Cardiac fibroblast (primary cell): ENCODE measurements at regions not wholly inside any gene's neighbourhood (a gene's known extent, or its start where the extent isn't known, plus 50 kb on each side); places are given as distances from the start of the nearest gene placed in this dataset.

Source experiments
- DNase-seq, 2 donors: peaks; one replicate each; pipeline versions ENCODE4 v3.0.0 to v3.0.0-alpha.2; 2010; ENCODE audit warnings: low read depth in 2 of 2
- H3K4me3 ChIP-seq, 2 donors: replicated peaks in 1 of 2; 1 replicate in 1 of 2; 2 replicates in 1 of 2; pipeline ENCODE4 v1.5.1; 2011; ENCODE audit warnings: low read depth in 2 of 2, low read length in 2 of 2, mild to moderate bottlenecking in 2 of 2, moderate library complexity in 1 of 2
- CTCF ChIP-seq: IDR thresholded peaks from one replicate; pipeline ENCODE4 v1.5.1; 2011; ENCODE audit warnings: low read depth, mild to moderate bottlenecking, low read length, inconsistent platforms

DNA sequence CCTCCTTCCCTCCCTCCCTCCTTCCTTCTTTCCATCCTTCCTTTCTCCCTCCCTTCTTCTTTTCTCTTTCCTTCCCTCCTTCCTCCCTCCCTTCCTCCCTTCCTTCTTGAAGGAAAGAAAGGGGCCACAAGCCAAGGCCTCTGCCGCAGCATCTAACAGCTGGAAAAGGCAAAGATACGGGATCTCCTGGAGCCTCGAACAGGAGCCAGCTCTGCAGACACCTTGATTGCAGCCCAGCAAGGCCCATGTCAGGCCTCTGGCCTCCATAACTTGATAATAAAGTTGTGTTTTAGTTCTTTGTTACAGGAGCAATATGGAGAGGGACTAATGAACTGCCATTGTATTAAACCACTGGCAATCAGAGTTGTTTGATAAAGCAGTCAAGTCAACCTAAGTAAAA, 348.9 kb upstream of the B3GAT1 start:
- TF ChIP-seq CTCF = no peak
- DNase-seq = no peak
- H3K4me3 ChIP-seq = no peak overlapping the region

DNA sequence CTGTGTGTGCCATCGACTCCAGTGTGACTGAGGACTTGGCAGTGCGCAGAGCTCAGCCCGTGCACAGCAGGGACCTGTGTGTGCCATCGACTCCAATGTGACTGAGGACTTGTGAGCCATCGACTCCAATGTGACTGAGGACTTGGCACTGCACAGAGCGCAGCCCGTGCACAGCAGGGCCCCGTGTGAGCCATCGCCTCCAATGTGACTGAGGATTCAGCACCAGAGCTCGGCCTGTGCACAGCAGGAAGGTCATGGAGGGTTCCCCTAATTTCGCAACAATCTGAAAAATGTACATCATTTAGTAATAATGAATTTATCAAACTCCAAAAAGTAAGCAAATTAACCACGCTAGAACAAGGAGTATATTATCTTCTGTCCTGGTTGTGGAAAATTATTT, 348.3 kb upstream of the B3GAT1 start:
- no peak overlapping the region for H3K4me3 ChIP-seq
- no peak for DNase-seq
- TF ChIP-seq CTCF = no peak

- no peak overlapping the region for H3K4me3 ChIP-seq
- DNase-seq = no peak
- TF ChIP-seq CTCF = no peak
These were observed 347.8 kb upstream of the B3GAT1 start for GRCh38 chr11:134759855-134760254.

- DNase-seq = no peak
- TF ChIP-seq CTCF = no peak
- no peak overlapping the region for H3K4me3 ChIP-seq
These were observed 347.2 kb upstream of the B3GAT1 start for GRCh38 chr11:134759274-134759673.

- no peak for TF ChIP-seq CTCF
- no peak overlapping the region for H3K4me3 ChIP-seq
- DNase-seq = no peak
These were observed 346.4 kb upstream of the B3GAT1 start for GRCh38 chr11:134758342-134758931.

DNA sequence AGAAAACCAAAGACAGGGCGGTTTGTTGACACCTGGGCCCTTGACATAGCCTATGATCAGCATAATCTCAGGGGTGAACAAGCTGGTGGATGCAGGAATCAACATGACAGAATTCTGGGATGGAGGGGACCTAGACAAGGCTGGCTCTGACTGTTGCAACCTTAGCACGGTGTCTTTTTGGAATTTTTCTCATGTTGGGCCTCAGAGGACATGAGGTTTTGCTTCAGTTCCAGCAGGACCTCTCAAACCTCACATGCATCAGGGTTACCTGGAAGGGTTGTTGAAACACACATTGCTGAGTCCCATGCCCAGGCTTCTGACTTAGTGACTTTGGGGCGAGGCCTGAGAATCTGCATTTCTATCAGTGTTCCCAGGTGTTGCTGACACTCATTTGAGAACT, 345.6 kb upstream of the B3GAT1 start:
- no peak for TF ChIP-seq CTCF
- no peak overlapping the region for H3K4me3 ChIP-seq
- DNase-seq = no peak
